GM21381 (cell line): ENCODE measurements at regions not wholly inside any gene's neighbourhood (a gene's known extent, or its start where the extent isn't known, plus 50 kb on each side); places are given as distances from the start of the nearest gene placed in this dataset.
"Not testable (repeated sequence)": the region's sequence is repeated elsewhere in the genome, so short reads cannot be mapped to it uniquely, and the experiment has no call there.

ENCODE experiments used
- ATAC-seq: cut with Tn5 transposase; IDR thresholded peaks from one replicate; pipeline ENCODE4 v1.9.1; 2021; ENCODE audit warnings: mild to moderate bottlenecking, moderate library complexity; ENCODE audit not compliant: unreplicated experiment

GRCh38 chr2:242097278-242097677 is 227.7 kb downstream of the RTP5 start:
- ATAC-seq: not testable (repeated sequence)

GRCh38 chr2:242098034-242098433 is 228.5 kb downstream of the RTP5 start:
- ATAC-seq: no peak

- no peak for ATAC-seq
These were observed 229.1 kb downstream of the RTP5 start for GRCh38 chr2:242098445-242099128.

- ATAC-seq: not testable (repeated sequence)
These were observed 233.6 kb downstream of the RTP5 start for GRCh38 chr2:242103093-242103492.

GRCh38 chr2:242104202-242104956 is 234.8 kb downstream of the RTP5 start:
- not testable (repeated sequence) for ATAC-seq

GRCh38 chr2:242107065-242107464 is 237.5 kb downstream of the RTP5 start:
- ATAC-seq: not testable (repeated sequence)

GRCh38 chr2:242108797-242109500 is 239.4 kb downstream of the RTP5 start:
- not testable (repeated sequence) for ATAC-seq

GRCh38 chr2:242109819-242110218 is 240.3 kb downstream of the RTP5 start:
- ATAC-seq: not testable (repeated sequence)

GRCh38 chr2:242111954-242112353 is 242.4 kb downstream of the RTP5 start:
- ATAC-seq: not testable (repeated sequence)

- not testable (repeated sequence) for ATAC-seq
These were observed 244.0 kb downstream of the RTP5 start for GRCh38 chr2:242113492-242113891.

GRCh38 chr2:242116676-242117075 is 247.1 kb downstream of the RTP5 start:
- ATAC-seq: not testable (repeated sequence)

GRCh38 chr2:242117305-242117704 is 247.8 kb downstream of the RTP5 start:
- not testable (repeated sequence) for ATAC-seq

- not testable (repeated sequence) for ATAC-seq
These were observed 250.2 kb downstream of the RTP5 start for GRCh38 chr2:242119682-242120081.

GRCh38 chr2:242130682-242131081 is 261.2 kb downstream of the RTP5 start:
- not testable (repeated sequence) for ATAC-seq

- ATAC-seq: not testable (repeated sequence)
These were observed 290.4 kb downstream of the RTP5 start for GRCh38 chr2:242159921-242160320.

- ATAC-seq: not testable (repeated sequence)
These were observed 295.6 kb downstream of the RTP5 start for GRCh38 chr2:242165115-242165514.

GRCh38 chr2:242171290-242171689 is 301.8 kb downstream of the RTP5 start:
- ATAC-seq: not testable (repeated sequence)
